NCI-H146 (cell line): ENCODE measurements at regions not wholly inside any gene's neighbourhood (a gene's known extent, or its start where the extent isn't known, plus 50 kb on each side); places are given as distances from the start of the nearest gene placed in this dataset.
A peak's percentile ranks its signal among the peaks of the same experiment; 100 is the strongest.
"Not testable (repeated sequence)": the region's sequence is repeated elsewhere in the genome, so short reads cannot be mapped to it uniquely, and the experiment has no call there.

ENCODE experiments used
- DNase-seq: peaks from one replicate; lab custom pipeline; 2025; lab: John Stamatoyannopoulos, UW

- peak; percentile 68 for DNase-seq
Measured at GRCh38 chr9:99488131-99489059, 266.3 kb downstream of the SEC61B start.

- no peak for DNase-seq
Measured at GRCh38 chr9:99489060-99489413, 267.0 kb downstream of the SEC61B start.

GRCh38 chr9:99490729-99491128, 268.6 kb downstream of the SEC61B start:
- DNase-seq, result no peak

GRCh38 chr9:99491408-99492158, 269.5 kb downstream of the SEC61B start:
- no peak for DNase-seq

- no peak for DNase-seq
Measured at GRCh38 chr9:99497641-99498040, 275.6 kb downstream of the SEC61B start.

- not testable (repeated sequence) for DNase-seq
Measured at GRCh38 chr9:99498979-99499378, 276.9 kb downstream of the SEC61B start.

GRCh38 chr9:99505936-99506335, 283.9 kb downstream of the SEC61B start:
- DNase-seq, result no peak

- no peak for DNase-seq
Measured at GRCh38 chr9:99506747-99507348, 284.8 kb downstream of the SEC61B start.

- DNase-seq, result no peak
Measured at GRCh38 chr9:99509065-99509745, 287.1 kb downstream of the SEC61B start.

GRCh38 chr9:99509900-99510535, 287.9 kb downstream of the SEC61B start:
- DNase-seq, result no peak

GRCh38 chr9:99511723-99512122, 289.6 kb downstream of the SEC61B start:
- DNase-seq, result no peak

GRCh38 chr9:99513441-99514112, 291.5 kb downstream of the SEC61B start:
- DNase-seq, result no peak

- DNase-seq, result no peak
Measured at GRCh38 chr9:99515093-99515492, 293.0 kb downstream of the SEC61B start.

GRCh38 chr9:99515895-99516656, 294.0 kb downstream of the SEC61B start:
- DNase-seq, result no peak

- DNase-seq, result no peak
Measured at GRCh38 chr9:99516657-99517049, 294.6 kb downstream of the SEC61B start.

GRCh38 chr9:99523838-99524237, 297.8 kb upstream of the NR4A3 start:
- DNase-seq, result no peak

GRCh38 chr9:99531313-99531712, 290.4 kb upstream of the NR4A3 start:
- no peak for DNase-seq

GRCh38 chr9:99533421-99533820, 288.3 kb upstream of the NR4A3 start:
- no peak for DNase-seq

- no peak for DNase-seq
Measured at GRCh38 chr9:99537996-99538395, 283.7 kb upstream of the NR4A3 start.

GRCh38 chr9:99544526-99544925, 277.2 kb upstream of the NR4A3 start:
- no peak for DNase-seq
